Small intestine (tissue), 7 donors: ENCODE measurements at regions not wholly inside any gene's neighbourhood (a gene's known extent, or its start where the extent isn't known, plus 50 kb on each side); places are given as distances from the start of the nearest gene placed in this dataset.

Experiments used
- DNase-seq, 2 donors: peaks; one replicate each; pipeline versions ENCODE4 v3.0.0 to v3.0.0-alpha.2; 2013
- FAIRE-seq: peaks from 2 replicates; lab custom pipeline; 2012; peaks lifted over from hg19 to GRCh38; lab: Jason Lieb, UNC
- H3K27ac ChIP-seq, 3 donors: one replicate each; pipeline ENCODE4 v1.5.1; 2013; ENCODE audit warnings: low read length in 2 of 3, mild to moderate bottlenecking in 2 of 3, control low read depth in 1 of 3, inconsistent platforms in 1 of 3, low read depth in 1 of 3, moderate library complexity in 1 of 3
- H3K27me3 ChIP-seq, 3 donors: one replicate each; pipeline ENCODE4 v1.6.1; 2013; ENCODE audit warnings: low read length in 3 of 3, inconsistent platforms in 1 of 3; ENCODE audit not compliant: control insufficient read depth in 3 of 3, insufficient read depth in 3 of 3
- H3K36me3 ChIP-seq, 3 donors: one replicate each; pipeline ENCODE4 v1.6.1; 2013; ENCODE audit warnings: low read length in 3 of 3, inconsistent platforms in 1 of 3, low read depth in 1 of 3, mild to moderate bottlenecking in 1 of 3, moderate library complexity in 1 of 3; ENCODE audit not compliant: control insufficient read depth in 3 of 3, insufficient read depth in 2 of 3
- H3K4me1 ChIP-seq, 3 donors: one replicate each; pipeline ENCODE4 v1.6.1; 2013; ENCODE audit warnings: low read length in 2 of 3, inconsistent platforms in 1 of 3, low read depth in 1 of 3, mild to moderate bottlenecking in 1 of 3, moderate library complexity in 1 of 3; ENCODE audit not compliant: control insufficient read depth in 3 of 3, insufficient read depth in 2 of 3
- H3K4me3 ChIP-seq, 3 donors: one replicate each; pipeline ENCODE4 v1.5.1; 2013; ENCODE audit warnings: low read length in 3 of 3, control low read depth in 1 of 3, inconsistent platforms in 1 of 3, low read depth in 1 of 3, mild to moderate bottlenecking in 1 of 3, moderate library complexity in 1 of 3
- H3K9me3 ChIP-seq, 2 donors: one replicate each; pipeline ENCODE4 v1.6.1; 2013; ENCODE audit warnings: low read depth in 1 of 2, low read length in 1 of 2; ENCODE audit not compliant: control insufficient read depth in 2 of 2, insufficient read depth in 1 of 2
- WGBS, 3 donors: extraction: QIAGEN DNeasy Blood & Tissue Kit; methylation state at CpG; one replicate each; pipeline ENCODE4 v1.1.7; 2013; 5-methylcytosine and 5-hydroxymethylcytosine counted together
- donor health status: healthy with polysubstance abuse.
- donor health status: control.
- donor health status: control.
- donor health status: Bipolar disorder and iron deficiency.
- donor health status: healthy.

DNA sequence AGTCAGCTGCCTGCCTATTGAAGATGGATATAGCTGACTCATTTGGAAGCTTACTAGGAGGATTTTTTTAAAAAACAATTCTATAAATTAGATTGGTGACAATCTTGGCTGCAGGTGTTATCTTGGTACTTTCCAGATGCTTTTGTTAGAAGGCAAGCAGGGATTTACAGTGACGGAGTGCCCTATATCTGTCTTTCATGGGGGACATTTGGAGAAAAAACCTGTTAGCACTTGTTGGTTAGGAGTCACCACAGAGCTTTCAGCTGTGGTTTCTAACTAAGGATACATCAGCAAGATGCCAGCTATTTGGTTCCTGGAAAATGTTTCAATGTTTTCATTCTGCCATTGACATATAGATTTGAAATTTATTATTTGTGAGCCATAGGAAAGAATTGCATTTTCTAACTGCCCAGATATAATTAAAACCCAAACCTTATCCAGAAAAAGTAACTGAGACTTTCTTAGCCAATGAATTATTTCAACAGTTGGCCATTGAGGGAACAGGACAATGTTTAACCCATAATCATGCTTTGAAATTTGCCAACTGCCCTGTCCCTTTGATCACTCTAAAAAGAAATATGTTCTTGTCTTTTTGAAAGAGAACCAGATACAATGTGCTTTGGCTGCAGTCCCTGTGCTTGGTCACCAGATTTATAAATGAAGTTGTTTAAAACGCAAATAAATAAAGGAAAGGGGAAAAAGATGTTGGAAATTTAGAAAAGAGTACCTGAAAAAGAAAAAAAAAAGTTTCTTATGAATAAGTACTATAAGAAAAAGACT lies 761.0 kb upstream of the CXADR start:
- Histone ChIP-seq H3K9me3 (peaks cover 0 to 1% of the 10 kb centered on the region in 2 donors), H3K4me1 (peaks cover 0 to 5% (median 0%) of the 10 kb centered on the region in 3 donors), H3K4me3 (no peak overlapping the region), H3K27ac (no peak overlapping the region), H3K27me3 (no peaks in the 10 kb centered on the region), H3K36me3 (no peaks in the 10 kb centered on the region)
- DNase-seq (no peak), FAIRE-seq (no peak)
- WGBS, 3 donors, result 58 to 69% (median 60%) methylated on average over 2 of the region's 2 CpGs

DNA sequence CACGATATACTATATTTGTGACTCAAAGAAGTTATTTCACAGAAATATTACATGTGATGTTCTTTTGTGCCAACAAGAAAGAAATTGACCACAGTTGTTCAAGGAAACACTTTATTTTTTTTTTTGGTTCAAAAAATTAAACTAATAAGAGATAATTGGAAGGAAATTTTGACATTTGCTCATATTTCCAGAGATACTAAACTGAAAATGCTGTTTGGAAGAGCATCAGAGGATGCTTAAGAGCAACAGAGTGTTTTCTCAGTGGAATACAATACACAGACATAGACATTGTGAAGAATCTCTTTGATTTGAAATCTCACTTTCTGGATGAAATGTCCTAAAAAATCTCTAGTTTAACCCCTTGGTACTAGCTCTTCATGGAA lies 760.4 kb upstream of the CXADR start:
- WGBS, 3 donors, result 84 to 93% (median 92%) methylated on average over 1 of the region's 1 CpG
- no peak for FAIRE-seq
- no peaks in the 10 kb centered on the region for H3K36me3 ChIP-seq
- H3K4me3 ChIP-seq, result no peak overlapping the region
- DNase-seq, result no peak
- H3K9me3 ChIP-seq, result peaks cover 0 to 1% of the 10 kb centered on the region in 2 donors
- H3K4me1 ChIP-seq, result peaks cover 0 to 5% (median 0%) of the 10 kb centered on the region in 3 donors
- H3K27ac ChIP-seq, result no peak overlapping the region
- no peaks in the 10 kb centered on the region for H3K27me3 ChIP-seq

DNA sequence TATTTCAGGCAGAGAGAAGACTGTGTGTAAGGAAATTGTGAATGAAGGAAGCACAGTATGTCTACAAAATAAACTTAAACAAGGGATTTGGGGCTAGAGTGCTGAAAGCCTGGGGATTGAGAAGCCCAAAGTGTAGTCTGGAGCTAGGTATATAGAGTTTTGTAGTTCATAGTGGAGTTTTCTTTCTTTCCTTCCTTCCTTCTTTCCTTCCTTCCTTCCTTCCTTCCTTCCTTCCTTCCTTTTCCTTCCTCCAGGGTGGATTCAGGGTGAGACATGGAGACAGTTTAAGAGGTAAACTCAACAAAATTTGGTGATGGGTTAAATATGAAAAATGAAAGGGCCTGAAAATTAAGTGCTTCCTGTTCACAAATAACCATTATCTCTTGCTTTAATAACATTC lies 757.8 kb upstream of the CXADR start:
- Histone ChIP-seq H3K36me3 (no peaks in the 10 kb centered on the region), H3K27ac (no peak overlapping the region), H3K4me1 (peaks cover 0 to 5% (median 0%) of the 10 kb centered on the region in 3 donors), H3K27me3 (no peaks in the 10 kb centered on the region), H3K4me3 (no peak overlapping the region), H3K9me3 (no peaks in the 10 kb centered on the region)
- FAIRE-seq (no peak), DNase-seq (no peak)

DNA sequence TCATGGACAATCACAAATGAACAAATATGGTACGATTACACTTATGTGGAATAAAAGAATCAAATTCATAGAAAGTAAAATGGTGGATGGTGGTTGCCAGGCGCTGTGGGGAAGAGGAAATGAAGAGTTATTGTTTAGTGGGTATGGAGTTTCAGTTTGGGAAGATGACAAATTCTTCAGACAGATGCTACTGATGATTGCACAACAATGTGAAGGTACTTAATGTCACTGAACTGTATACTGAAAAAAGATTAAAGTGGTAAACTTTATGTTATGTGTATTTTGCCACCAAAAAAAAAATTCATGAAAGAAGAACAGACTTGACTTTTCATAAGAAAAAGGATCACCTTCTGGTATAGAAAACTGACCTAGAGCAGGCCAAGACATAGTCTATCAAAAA lies 745.6 kb upstream of the CXADR start:
- WGBS, 3 donors, result 77 to 86% (median 79%) methylated on average over 2 of the region's 2 CpGs
- no peak overlapping the region for H3K4me3 ChIP-seq
- H3K9me3 ChIP-seq, result no peaks in the 10 kb centered on the region
- no peak overlapping the region for H3K27ac ChIP-seq
- FAIRE-seq, result no peak
- H3K36me3 ChIP-seq, result no peaks in the 10 kb centered on the region
- H3K4me1 ChIP-seq, result no peaks in the 10 kb centered on the region
- no peak for DNase-seq
- H3K27me3 ChIP-seq, result no peaks in the 10 kb centered on the region

DNA sequence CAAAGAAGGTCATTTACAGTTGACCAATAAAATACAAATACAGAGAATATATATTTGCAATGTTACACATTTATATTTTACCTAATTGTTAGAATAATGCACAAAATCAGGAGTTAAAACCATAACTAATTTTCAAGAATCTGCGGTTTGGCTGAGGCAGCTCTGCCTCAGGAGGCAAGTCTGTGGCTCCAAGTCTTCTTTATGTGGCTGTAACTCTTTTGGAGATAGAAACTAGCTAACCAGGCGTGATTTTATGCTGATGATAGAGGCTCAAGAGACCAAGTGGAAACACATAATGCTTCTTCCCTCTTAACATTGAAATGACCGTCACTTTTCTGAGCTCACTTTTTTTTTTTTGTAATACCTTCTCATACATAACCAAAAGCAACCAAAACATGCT lies 744.7 kb upstream of the CXADR start:
- Histone ChIP-seq H3K27me3 (no peaks in the 10 kb centered on the region), H3K36me3 (no peaks in the 10 kb centered on the region), H3K9me3 (no peaks in the 10 kb centered on the region), H3K27ac (no peak overlapping the region), H3K4me3 (no peak overlapping the region), H3K4me1 (no peaks in the 10 kb centered on the region)
- DNase-seq (no peak), FAIRE-seq (no peak)
- 70 to 84% (median 78%) methylated on average over 3 of the region's 3 CpGs for WGBS, 3 donors

DNA sequence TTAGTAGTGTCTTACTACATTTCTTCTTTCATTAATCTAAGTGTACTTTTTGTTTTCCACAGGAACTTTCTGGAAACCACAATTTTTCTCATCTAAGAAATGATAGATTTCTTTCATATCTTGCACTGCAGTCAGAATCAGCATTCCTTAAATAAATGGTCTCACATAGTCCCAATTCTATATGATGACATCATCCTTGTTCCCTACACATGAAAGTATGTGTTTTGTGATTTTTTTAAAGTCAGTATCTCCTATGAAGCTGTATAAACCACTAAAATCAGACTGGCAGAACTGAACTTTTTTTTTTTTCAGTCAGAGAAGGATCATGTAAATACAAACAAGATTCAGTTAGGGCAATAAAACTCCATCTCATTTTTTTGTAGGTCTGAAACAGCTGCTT lies 742.6 kb upstream of the CXADR start:
- no peak for DNase-seq
- Histone ChIP-seq H3K36me3 (no peaks in the 10 kb centered on the region), H3K4me3 (no peak overlapping the region), H3K4me1 (no peaks in the 10 kb centered on the region), H3K9me3 (no peaks in the 10 kb centered on the region), H3K27ac (no peak overlapping the region), H3K27me3 (no peaks in the 10 kb centered on the region)
- FAIRE-seq, result no peak

DNA sequence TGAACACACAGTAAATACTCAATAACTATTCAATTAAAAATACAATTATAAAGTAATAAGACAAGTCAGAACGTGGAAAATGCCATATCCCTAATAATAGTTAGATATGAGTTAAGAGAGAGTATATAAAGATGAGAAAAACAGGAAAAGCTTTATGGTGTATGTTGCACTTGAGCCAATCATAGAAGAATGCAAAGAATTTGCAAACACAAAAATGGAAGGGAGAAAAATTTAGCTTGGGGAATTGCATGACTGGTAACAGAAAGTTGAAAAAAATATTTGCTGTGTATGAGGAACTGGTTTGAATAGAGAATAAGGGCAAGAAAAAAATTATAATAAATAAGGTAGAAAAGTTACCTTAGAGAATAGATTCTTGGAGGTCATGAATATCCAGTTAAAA lies 739.6 kb upstream of the CXADR start:
- no peak overlapping the region for H3K27ac ChIP-seq
- no peaks in the 10 kb centered on the region for H3K4me1 ChIP-seq
- H3K4me3 ChIP-seq, result no peak overlapping the region
- WGBS, 3 donors, result 28 to 51% (median 48%) methylated on average over 1 of the region's 1 CpG
- H3K9me3 ChIP-seq, result no peaks in the 10 kb centered on the region
- FAIRE-seq (no peak), DNase-seq (no peak)
- no peaks in the 10 kb centered on the region for H3K36me3 ChIP-seq
- H3K27me3 ChIP-seq, result no peaks in the 10 kb centered on the region

DNA sequence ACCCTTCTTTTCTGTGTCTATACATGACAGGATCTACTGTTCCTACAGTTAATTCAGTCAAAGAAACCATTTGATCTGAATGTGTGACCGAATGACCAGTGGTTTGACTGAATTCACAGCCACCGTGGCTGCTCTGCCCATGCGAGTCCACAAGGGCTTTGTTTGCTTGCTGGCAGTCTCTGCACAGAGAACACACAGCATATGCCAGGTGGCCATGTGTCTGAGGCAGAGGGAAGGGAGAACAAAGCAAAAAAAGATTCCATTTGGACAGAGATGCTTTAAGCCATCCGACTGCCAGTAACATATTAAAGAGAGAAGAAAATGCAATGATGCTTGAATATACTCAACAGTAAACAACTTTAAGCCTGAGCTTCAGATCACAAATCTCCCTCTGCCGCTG lies 737.8 kb upstream of the CXADR start:
- DNase-seq (no peak), FAIRE-seq (no peak)
- Histone ChIP-seq H3K36me3 (no peaks in the 10 kb centered on the region), H3K9me3 (no peaks in the 10 kb centered on the region), H3K4me1 (no peaks in the 10 kb centered on the region), H3K27ac (no peak overlapping the region), H3K4me3 (no peak overlapping the region), H3K27me3 (no peaks in the 10 kb centered on the region)
- 70 to 74% (median 73%) methylated on average over 5 of the region's 5 CpGs for WGBS, 3 donors
